ENCODE measurements at regions not wholly inside any gene's neighbourhood (a gene's known extent, or its start where the extent isn't known, plus 50 kb on each side); places are given as distances from the start of the nearest gene placed in this dataset.

GRCh38 chr4:59063015-59063720 is 1953.0 kb upstream of the IGFBP7 start:
- Histone ChIP-seq H3K9ac (ENCODE audit: low read depth in 1 of 2, low read length in 2 of 2) (no peak overlapping the region), H3K9me3 (ENCODE audit: control insufficient read depth in 2 of 2, low read length in 2 of 2) (peaks cover 0 to 2% of the 10 kb centered on the region in 2 donors), H3K4me1 (ENCODE audit: control insufficient read depth in 2 of 2, insufficient read depth in 2 of 2, low read length in 2 of 2) (no peaks in the 10 kb centered on the region), H3K27ac (ENCODE audit: low read depth in 2 of 2, low read length in 2 of 2) (no peak overlapping the region), H3K27me3 (ENCODE audit: control insufficient read depth in 2 of 2, insufficient read depth in 2 of 2, low read length in 2 of 2) (no peaks in the 10 kb centered on the region), H3K4me3 (ENCODE audit: low read length in 2 of 2) (no peak overlapping the region), H3K36me3 (ENCODE audit: control insufficient read depth in 2 of 2, insufficient read depth in 2 of 2, low read length in 2 of 2) (no peaks in the 10 kb centered on the region)

GRCh38 chr4:59068722-59069418 is 1958.7 kb upstream of the IGFBP7 start:
- no peak overlapping the region for H3K9ac ChIP-seq (ENCODE audit: low read depth in 1 of 2, low read length in 2 of 2)
- no peaks in the 10 kb centered on the region for H3K9me3 ChIP-seq (ENCODE audit: control insufficient read depth in 2 of 2, low read length in 2 of 2)
- H3K27ac ChIP-seq (ENCODE audit: low read depth in 2 of 2, low read length in 2 of 2) = no peak overlapping the region
- H3K4me1 ChIP-seq (ENCODE audit: control insufficient read depth in 2 of 2, insufficient read depth in 2 of 2, low read length in 2 of 2) = no peaks in the 10 kb centered on the region
- no peaks in the 10 kb centered on the region for H3K27me3 ChIP-seq (ENCODE audit: control insufficient read depth in 2 of 2, insufficient read depth in 2 of 2, low read length in 2 of 2)
- H3K4me3 ChIP-seq (ENCODE audit: low read length in 2 of 2) = no peak overlapping the region
- no peaks in the 10 kb centered on the region for H3K36me3 ChIP-seq (ENCODE audit: control insufficient read depth in 2 of 2, insufficient read depth in 2 of 2, low read length in 2 of 2)

GRCh38 chr4:59086410-59086809 is 1976.2 kb upstream of the IGFBP7 start:
- no peaks in the 10 kb centered on the region for H3K27me3 ChIP-seq (ENCODE audit: control insufficient read depth in 2 of 2, insufficient read depth in 2 of 2, low read length in 2 of 2)
- no peak overlapping the region for H3K4me3 ChIP-seq (ENCODE audit: low read length in 2 of 2)
- no peaks in the 10 kb centered on the region for H3K4me1 ChIP-seq (ENCODE audit: control insufficient read depth in 2 of 2, insufficient read depth in 2 of 2, low read length in 2 of 2)
- H3K9ac ChIP-seq (ENCODE audit: low read depth in 1 of 2, low read length in 2 of 2) = no peak overlapping the region
- no peak overlapping the region for H3K27ac ChIP-seq (ENCODE audit: low read depth in 2 of 2, low read length in 2 of 2)
- H3K36me3 ChIP-seq (ENCODE audit: control insufficient read depth in 2 of 2, insufficient read depth in 2 of 2, low read length in 2 of 2) = no peaks in the 10 kb centered on the region
- H3K9me3 ChIP-seq (ENCODE audit: control insufficient read depth in 2 of 2, low read length in 2 of 2) = no peaks in the 10 kb centered on the region

- no peaks in the 10 kb centered on the region for H3K36me3 ChIP-seq (ENCODE audit: control insufficient read depth in 2 of 2, insufficient read depth in 2 of 2, low read length in 2 of 2)
- no peak overlapping the region for H3K4me3 ChIP-seq (ENCODE audit: low read length in 2 of 2)
- H3K27me3 ChIP-seq (ENCODE audit: control insufficient read depth in 2 of 2, insufficient read depth in 2 of 2, low read length in 2 of 2) = no peaks in the 10 kb centered on the region
- H3K27ac ChIP-seq (ENCODE audit: low read depth in 2 of 2, low read length in 2 of 2) = no peak overlapping the region
- no peaks in the 10 kb centered on the region for H3K4me1 ChIP-seq (ENCODE audit: control insufficient read depth in 2 of 2, insufficient read depth in 2 of 2, low read length in 2 of 2)
- H3K9me3 ChIP-seq (ENCODE audit: control insufficient read depth in 2 of 2, low read length in 2 of 2) = no peaks in the 10 kb centered on the region
- H3K9ac ChIP-seq (ENCODE audit: low read depth in 1 of 2, low read length in 2 of 2) = no peak overlapping the region
Observed at GRCh38 chr4:59091146-59092142, 1981.3 kb upstream of the IGFBP7 start.

- H3K9me3 ChIP-seq (ENCODE audit: control insufficient read depth in 2 of 2, low read length in 2 of 2) = no peaks in the 10 kb centered on the region
- no peaks in the 10 kb centered on the region for H3K36me3 ChIP-seq (ENCODE audit: control insufficient read depth in 2 of 2, insufficient read depth in 2 of 2, low read length in 2 of 2)
- no peak overlapping the region for H3K9ac ChIP-seq (ENCODE audit: low read depth in 1 of 2, low read length in 2 of 2)
- no peak overlapping the region for H3K4me3 ChIP-seq (ENCODE audit: low read length in 2 of 2)
- no peaks in the 10 kb centered on the region for H3K27me3 ChIP-seq (ENCODE audit: control insufficient read depth in 2 of 2, insufficient read depth in 2 of 2, low read length in 2 of 2)
- H3K27ac ChIP-seq (ENCODE audit: low read depth in 2 of 2, low read length in 2 of 2) = no peak overlapping the region
- H3K4me1 ChIP-seq (ENCODE audit: control insufficient read depth in 2 of 2, insufficient read depth in 2 of 2, low read length in 2 of 2) = no peaks in the 10 kb centered on the region
Observed at GRCh38 chr4:59094505-59094904, 1984.3 kb upstream of the IGFBP7 start.

- Histone ChIP-seq H3K27ac (ENCODE audit: low read depth in 2 of 2, low read length in 2 of 2) (no peak overlapping the region), H3K36me3 (ENCODE audit: control insufficient read depth in 2 of 2, insufficient read depth in 2 of 2, low read length in 2 of 2) (no peaks in the 10 kb centered on the region), H3K9me3 (ENCODE audit: control insufficient read depth in 2 of 2, low read length in 2 of 2) (no peaks in the 10 kb centered on the region), H3K9ac (ENCODE audit: low read depth in 1 of 2, low read length in 2 of 2) (no peak overlapping the region), H3K4me1 (ENCODE audit: control insufficient read depth in 2 of 2, insufficient read depth in 2 of 2, low read length in 2 of 2) (no peaks in the 10 kb centered on the region), H3K27me3 (ENCODE audit: control insufficient read depth in 2 of 2, insufficient read depth in 2 of 2, low read length in 2 of 2) (no peaks in the 10 kb centered on the region), H3K4me3 (ENCODE audit: low read length in 2 of 2) (no peak overlapping the region)
Observed at GRCh38 chr4:59102311-59102710, 1992.1 kb upstream of the IGFBP7 start.

- Histone ChIP-seq H3K4me3 (ENCODE audit: low read length in 2 of 2) (no peak overlapping the region), H3K36me3 (ENCODE audit: control insufficient read depth in 2 of 2, insufficient read depth in 2 of 2, low read length in 2 of 2) (no peaks in the 10 kb centered on the region), H3K27me3 (ENCODE audit: control insufficient read depth in 2 of 2, insufficient read depth in 2 of 2, low read length in 2 of 2) (no peaks in the 10 kb centered on the region), H3K4me1 (ENCODE audit: control insufficient read depth in 2 of 2, insufficient read depth in 2 of 2, low read length in 2 of 2) (no peaks in the 10 kb centered on the region), H3K9me3 (ENCODE audit: control insufficient read depth in 2 of 2, low read length in 2 of 2) (no peaks in the 10 kb centered on the region), H3K27ac (ENCODE audit: low read depth in 2 of 2, low read length in 2 of 2) (no peak overlapping the region), H3K9ac (ENCODE audit: low read depth in 1 of 2, low read length in 2 of 2) (no peak overlapping the region)
Observed at GRCh38 chr4:59120287-59120814, 2010.2 kb upstream of the IGFBP7 start.

GRCh38 chr4:59122626-59123025 is 2012.4 kb upstream of the IGFBP7 start:
- Histone ChIP-seq H3K27me3 (ENCODE audit: control insufficient read depth in 2 of 2, insufficient read depth in 2 of 2, low read length in 2 of 2) (no peaks in the 10 kb centered on the region), H3K27ac (ENCODE audit: low read depth in 2 of 2, low read length in 2 of 2) (no peak overlapping the region), H3K4me1 (ENCODE audit: control insufficient read depth in 2 of 2, insufficient read depth in 2 of 2, low read length in 2 of 2) (no peaks in the 10 kb centered on the region), H3K4me3 (ENCODE audit: low read length in 2 of 2) (no peak overlapping the region), H3K9me3 (ENCODE audit: control insufficient read depth in 2 of 2, low read length in 2 of 2) (no peaks in the 10 kb centered on the region), H3K36me3 (ENCODE audit: control insufficient read depth in 2 of 2, insufficient read depth in 2 of 2, low read length in 2 of 2) (no peaks in the 10 kb centered on the region), H3K9ac (ENCODE audit: low read depth in 1 of 2, low read length in 2 of 2) (no peak overlapping the region)

- H3K9me3 ChIP-seq (ENCODE audit: control insufficient read depth in 2 of 2, low read length in 2 of 2) = no peaks in the 10 kb centered on the region
- no peak overlapping the region for H3K4me3 ChIP-seq (ENCODE audit: low read length in 2 of 2)
- H3K9ac ChIP-seq (ENCODE audit: low read depth in 1 of 2, low read length in 2 of 2) = no peak overlapping the region
- no peaks in the 10 kb centered on the region for H3K36me3 ChIP-seq (ENCODE audit: control insufficient read depth in 2 of 2, insufficient read depth in 2 of 2, low read length in 2 of 2)
- no peak overlapping the region for H3K27ac ChIP-seq (ENCODE audit: low read depth in 2 of 2, low read length in 2 of 2)
- H3K27me3 ChIP-seq (ENCODE audit: control insufficient read depth in 2 of 2, insufficient read depth in 2 of 2, low read length in 2 of 2) = no peaks in the 10 kb centered on the region
- H3K4me1 ChIP-seq (ENCODE audit: control insufficient read depth in 2 of 2, insufficient read depth in 2 of 2, low read length in 2 of 2) = no peaks in the 10 kb centered on the region
Observed at GRCh38 chr4:59126159-59126558, 2016.0 kb upstream of the IGFBP7 start.

Measured in mucosa of rectum (tissue), 2 donors.